COLO829 (cell line): ENCODE measurements at regions not wholly inside any gene's neighbourhood (a gene's known extent, or its start where the extent isn't known, plus 50 kb on each side); places are given as distances from the start of the nearest gene placed in this dataset.

Experiments used
- DNase-seq: peaks from one replicate; pipeline ENCODE4 v3.0.0; 2012; ENCODE audit warnings: low spot score

GRCh38 chr1:22221233-22221780 is 78.4 kb upstream of the WNT4 start:
- no peak for DNase-seq

DNA sequence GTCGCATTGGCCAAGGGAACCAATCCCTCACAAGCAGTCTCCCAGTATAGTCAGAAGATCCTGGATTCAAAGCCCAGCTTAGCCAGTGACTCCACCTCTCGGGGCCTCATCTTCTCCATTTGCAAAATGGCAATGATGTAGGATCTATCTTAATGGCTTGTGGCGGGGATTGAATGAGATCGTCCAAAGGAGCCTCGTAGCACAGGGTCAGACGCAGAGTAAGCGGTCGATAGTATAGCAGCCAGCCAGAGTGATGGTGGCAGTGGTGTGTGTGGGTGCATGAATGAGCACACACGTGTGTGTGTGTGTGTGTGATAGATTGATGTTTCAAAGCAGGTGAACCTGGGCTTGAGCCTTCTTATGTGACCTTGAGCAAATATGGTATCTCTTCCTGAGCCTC is 79.8 kb upstream of the WNT4 start:
- DNase-seq: no peak

DNA sequence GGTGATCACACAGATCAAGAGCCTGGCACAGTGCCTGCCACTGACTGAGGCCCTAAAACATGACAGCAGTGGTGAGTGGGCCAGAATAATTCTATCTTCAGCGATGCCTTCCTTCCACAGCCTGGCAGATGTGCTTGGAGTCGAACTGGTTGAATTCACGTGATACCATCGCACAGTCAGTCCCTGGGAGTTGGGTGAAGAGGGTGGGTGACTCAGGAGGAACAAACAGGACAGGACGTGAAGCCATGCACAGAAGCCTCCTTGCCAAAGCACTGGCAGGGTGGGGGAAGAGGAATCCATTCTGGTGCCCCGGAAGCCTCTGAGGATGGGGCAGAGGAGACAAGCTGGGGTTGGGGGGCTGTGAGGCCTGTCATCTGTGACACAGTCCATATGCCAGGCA is 80.3 kb upstream of the WNT4 start:
- no peak for DNase-seq

GRCh38 chr1:22224091-22224490 is 81.2 kb upstream of the WNT4 start:
- no peak for DNase-seq

- no peak for DNase-seq
These were observed 81.7 kb upstream of the WNT4 start for GRCh38 chr1:22224631-22225030.

- DNase-seq: no peak
These were observed 83.1 kb upstream of the WNT4 start for GRCh38 chr1:22225858-22226589.

- DNase-seq: no peak
These were observed 85.2 kb upstream of the WNT4 start for GRCh38 chr1:22228074-22228473.

- no peak for DNase-seq
These were observed 85.6 kb upstream of the WNT4 start for GRCh38 chr1:22228505-22228911.

DNA sequence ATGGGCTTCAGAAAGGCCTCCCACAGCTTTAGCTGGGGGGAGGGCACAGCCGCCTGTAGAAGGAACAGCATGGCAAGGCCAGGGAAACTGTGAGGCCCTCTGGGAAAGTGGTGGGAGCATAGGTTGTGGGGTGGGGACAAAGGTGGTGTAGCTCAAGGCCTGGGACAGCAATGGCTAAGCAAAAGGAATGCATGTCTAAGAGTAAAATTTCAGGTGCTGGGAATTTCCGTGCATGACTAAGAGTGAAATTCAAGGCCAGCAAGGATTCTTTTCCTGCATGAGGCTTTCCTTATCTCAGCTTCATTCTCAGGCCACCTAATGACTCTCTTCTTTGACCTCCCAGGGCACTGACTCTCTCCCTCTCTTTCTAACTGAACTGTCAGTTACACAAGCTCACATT is 86.5 kb upstream of the WNT4 start:
- no peak for DNase-seq

- DNase-seq: no peak
These were observed 88.2 kb upstream of the WNT4 start for GRCh38 chr1:22231068-22231593.

DNA sequence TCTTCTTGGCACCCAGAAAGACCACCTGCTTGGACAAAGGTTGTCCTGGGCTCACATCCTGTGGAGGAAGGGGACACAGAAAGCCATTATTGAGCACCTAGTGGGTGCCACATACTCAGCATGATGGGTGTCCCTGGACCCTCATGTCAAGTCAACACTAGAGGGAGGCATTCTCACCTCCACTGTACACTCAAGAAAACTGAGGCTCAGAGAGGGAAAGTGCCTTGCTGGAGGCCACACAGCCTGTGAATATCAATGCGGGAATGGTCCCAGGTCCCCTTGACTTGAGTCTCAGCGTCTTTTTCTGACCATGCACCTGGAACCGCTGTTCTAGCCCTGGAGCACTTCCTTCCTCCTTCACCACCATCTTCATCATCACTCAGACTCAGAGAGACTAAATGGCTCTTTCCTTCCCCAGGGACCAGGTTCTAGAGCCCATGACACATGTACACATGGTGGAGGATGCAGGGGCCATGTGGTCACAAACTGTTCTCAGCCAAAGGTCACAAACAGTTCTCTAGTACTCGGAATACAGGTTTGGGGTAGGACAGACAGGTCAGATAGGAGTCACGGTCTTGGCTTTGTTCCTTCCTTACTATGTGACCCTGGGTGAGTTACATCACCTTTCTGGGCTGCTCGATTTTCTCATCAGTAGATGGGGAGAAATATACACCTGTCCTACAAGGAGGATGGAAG is 89.2 kb upstream of the WNT4 start:
- DNase-seq: no peak

- DNase-seq: no peak
These were observed 90.3 kb upstream of the WNT4 start for GRCh38 chr1:22233222-22233621.

DNA sequence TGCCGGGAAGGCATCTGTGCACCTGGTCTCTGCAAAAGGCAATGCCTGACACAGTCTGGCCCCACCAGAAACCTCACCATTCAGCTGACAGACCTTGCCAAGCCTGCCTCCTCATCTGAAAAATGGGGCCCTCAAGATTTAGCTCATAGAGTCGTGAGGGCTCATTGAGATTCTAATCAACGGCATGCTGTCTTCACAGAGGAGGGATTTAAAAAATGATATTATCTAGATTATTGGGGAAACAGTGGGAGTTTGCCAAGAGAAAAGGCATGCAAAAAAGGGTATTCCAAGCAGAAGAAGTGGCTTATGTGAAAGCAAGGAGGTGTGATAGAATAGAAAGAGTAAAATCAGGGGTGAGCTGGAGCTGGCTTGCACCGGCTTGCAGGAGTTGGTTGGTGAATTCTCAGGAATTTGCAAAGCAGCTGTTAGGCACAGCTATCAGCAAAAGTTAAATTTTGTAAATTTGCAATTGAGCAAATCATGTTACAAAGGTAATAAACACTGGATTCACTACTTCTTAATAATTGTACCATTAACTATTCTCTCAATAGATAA is 91.7 kb upstream of the WNT4 start:
- DNase-seq: no peak

GRCh38 chr1:22236166-22236565 is 93.3 kb upstream of the WNT4 start:
- no peak for DNase-seq

DNA sequence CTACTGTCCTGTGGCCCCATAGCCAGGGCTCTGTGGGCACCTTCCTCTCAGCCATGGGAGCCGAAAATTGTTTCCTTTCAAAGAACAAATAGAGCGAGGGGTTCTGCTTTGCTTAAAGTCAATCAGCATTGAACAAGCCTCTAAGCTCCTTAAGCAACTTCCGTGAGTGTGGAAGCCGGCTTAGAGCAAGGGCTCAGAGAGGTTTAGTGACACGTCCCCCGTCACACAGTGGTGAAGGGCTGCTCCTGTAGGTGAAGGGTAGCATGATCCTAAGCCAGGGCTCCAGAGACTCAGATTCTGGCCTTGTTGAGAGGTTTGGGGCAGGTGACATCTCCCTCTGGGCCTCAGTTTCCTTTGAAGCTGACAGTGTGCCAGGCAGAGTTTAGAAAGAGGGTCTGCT is 94.0 kb upstream of the WNT4 start:
- no peak for DNase-seq

DNA sequence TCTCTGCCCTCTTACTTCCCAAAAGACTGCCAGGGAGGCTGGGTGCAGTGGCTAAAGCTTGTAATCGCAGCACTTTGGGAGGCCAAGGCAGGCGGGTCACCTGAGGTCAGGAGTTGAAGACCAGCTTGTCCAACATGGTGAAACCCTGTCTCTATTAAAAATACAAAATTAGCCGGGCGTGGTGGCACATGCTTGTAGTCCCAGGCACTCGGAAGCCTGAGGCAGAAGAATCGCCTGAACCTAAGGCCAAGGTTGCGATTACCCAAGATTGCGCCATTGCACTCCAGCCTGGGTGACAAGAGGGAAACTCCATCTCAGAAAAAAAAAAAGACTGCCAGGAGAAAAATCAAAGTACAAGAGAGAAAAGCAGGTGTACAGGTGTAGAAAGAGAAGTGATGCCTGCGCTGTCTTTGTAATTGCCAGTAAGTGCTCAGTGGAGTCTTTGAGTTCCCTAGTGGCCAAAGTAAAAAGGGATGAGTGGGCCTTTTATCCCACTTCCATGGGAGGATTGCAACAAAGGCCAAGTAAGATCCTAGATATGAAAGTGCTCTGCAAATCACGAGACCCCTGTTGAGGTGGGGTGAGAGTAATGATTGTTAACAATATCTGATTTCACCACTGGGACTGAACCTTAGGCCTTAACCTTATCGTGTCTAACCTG is 94.7 kb upstream of the WNT4 start:
- no peak for DNase-seq

DNA sequence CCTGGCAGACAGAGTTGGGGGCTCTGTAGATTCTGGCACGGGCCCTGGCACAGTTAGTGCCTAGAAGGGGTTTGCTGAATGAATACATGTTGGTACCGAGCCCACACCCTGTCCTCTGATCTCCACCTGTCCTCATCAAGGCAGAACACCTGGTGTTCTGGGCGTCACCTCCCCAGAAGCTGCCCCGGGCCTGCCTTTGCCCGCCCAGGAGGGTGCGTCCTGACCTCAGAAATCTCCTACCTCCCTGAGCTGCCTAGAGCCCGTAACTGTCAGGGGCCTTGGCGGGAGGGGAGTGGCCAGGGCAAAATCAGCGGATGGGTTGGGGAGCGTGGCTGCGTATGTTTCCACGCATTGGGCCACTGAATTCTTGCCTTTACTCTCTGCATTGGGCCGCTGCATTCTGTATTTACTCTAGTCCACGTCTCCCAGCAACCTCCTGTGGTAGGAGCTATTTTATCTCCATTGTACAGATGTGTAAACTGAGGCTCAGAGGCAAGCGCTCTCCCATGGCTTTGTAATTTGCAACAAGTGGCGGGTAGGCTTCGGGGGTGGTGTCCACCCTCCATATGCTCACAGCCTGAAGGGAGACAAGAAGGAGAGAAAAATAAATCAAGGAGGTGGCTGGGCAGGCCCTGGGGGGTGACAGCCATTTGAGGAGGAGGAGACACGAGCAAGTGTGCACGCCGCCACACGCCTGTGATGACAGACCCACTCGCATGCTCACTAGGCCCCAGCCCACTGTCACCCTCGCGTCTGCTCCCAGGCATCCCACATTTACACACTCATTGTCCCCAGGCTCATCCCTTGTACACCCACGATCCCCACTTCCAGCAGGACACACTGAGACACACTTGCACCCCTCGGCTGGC is 95.7 kb upstream of the WNT4 start:
- no peak for DNase-seq

- no peak for DNase-seq
These were observed 96.5 kb upstream of the WNT4 start for GRCh38 chr1:22239378-22239777.

GRCh38 chr1:22241250-22241649 is 98.4 kb upstream of the WNT4 start:
- no peak for DNase-seq

DNA sequence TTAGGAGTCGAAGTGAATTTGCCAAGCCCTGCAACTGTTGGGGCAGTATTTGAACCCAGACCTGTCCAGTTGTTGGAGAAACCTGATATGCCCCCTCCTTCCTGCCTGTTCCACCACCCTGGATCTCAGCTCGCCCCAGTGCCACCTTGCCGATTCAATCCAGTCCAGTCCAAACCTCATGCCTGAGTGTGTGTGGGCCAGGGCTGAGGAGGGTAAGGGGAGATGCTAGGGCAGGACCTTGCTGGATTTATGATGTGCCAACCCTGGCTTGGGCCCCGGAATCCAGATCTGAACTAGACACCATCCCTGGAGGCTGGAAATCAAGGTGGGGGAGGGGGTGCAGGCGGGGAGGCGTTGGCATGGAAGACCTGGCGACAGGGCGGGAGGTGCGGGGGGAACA is 98.9 kb upstream of the WNT4 start:
- DNase-seq: no peak

- DNase-seq: no peak
These were observed 102.3 kb upstream of the WNT4 start for GRCh38 chr1:22245100-22245650.
